ENCODE measurements at regions not wholly inside any gene's neighbourhood (a gene's known extent, or its start where the extent isn't known, plus 50 kb on each side); places are given as distances from the start of the nearest gene placed in this dataset.

GRCh38 chr6:91114123-91114708 lies 527.3 kb upstream of the MAP3K7 start:
- TF ChIP-seq CTCF (IDR thresholded peaks at IDR 0.05) = no peak
- H3K27me3 ChIP-seq (ENCODE audit: insufficient read depth in 3 of 3, low read length in 2 of 3) = peaks cover 0 to 2% (median 0%) of the 10 kb centered on the region in 3 donors
- DNase-seq = no peak
- H3K9me3 ChIP-seq = no peaks in the 10 kb centered on the region
- no peak overlapping the region for H3K4me3 ChIP-seq
- 86 to 96% (median 95%) methylated on average over 2 of the region's 2 CpGs for WGBS, 3 donors
- H3K4me1 ChIP-seq = no peaks in the 10 kb centered on the region
- no peaks in the 10 kb centered on the region for H3K36me3 ChIP-seq (ENCODE audit: insufficient read depth in 1 of 2, low read depth in 1 of 2)
- ATAC-seq = no peak
- H3K27ac ChIP-seq = no peak overlapping the region
- intact Hi-C loops (cut with DNase I) = no loop called here

- no peaks in the 10 kb centered on the region for H3K27me3 ChIP-seq (ENCODE audit: insufficient read depth in 3 of 3, low read length in 2 of 3)
- WGBS, 3 donors = 77 to 82% (median 78%) methylated on average over 2 of the region's 2 CpGs
- TF ChIP-seq CTCF (IDR thresholded peaks at IDR 0.05) = no peak
- no peaks in the 10 kb centered on the region for H3K9me3 ChIP-seq
- H3K4me3 ChIP-seq = no peak overlapping the region
- no peaks in the 10 kb centered on the region for H3K4me1 ChIP-seq
- intact Hi-C loops (cut with DNase I) = no loop called here
- no peak for DNase-seq
- no peak overlapping the region for H3K27ac ChIP-seq
- H3K36me3 ChIP-seq (ENCODE audit: insufficient read depth in 1 of 2, low read depth in 1 of 2) = no peaks in the 10 kb centered on the region
- ATAC-seq = no peak
Measured at GRCh38 chr6:91106083-91106482, 519.2 kb upstream of the MAP3K7 start.

GRCh38 chr6:91105532-91105931 lies 518.7 kb upstream of the MAP3K7 start:
- Histone ChIP-seq H3K27ac (no peak overlapping the region), H3K4me1 (no peaks in the 10 kb centered on the region), H3K36me3 (ENCODE audit: insufficient read depth in 1 of 2, low read depth in 1 of 2) (no peaks in the 10 kb centered on the region), H3K9me3 (no peaks in the 10 kb centered on the region), H3K4me3 (no peak overlapping the region), H3K27me3 (ENCODE audit: insufficient read depth in 3 of 3, low read length in 2 of 3) (no peaks in the 10 kb centered on the region)
- TF ChIP-seq CTCF (IDR thresholded peaks at IDR 0.05) = no peak
- intact Hi-C loops (cut with DNase I) = no loop called here
- ATAC-seq = no peak
- DNase-seq = no peak

- DNase-seq (no peak), ATAC-seq (no peak)
- 50 to 79% (median 59%) methylated on average over 1 of the region's 1 CpG for WGBS, 3 donors
- H3K36me3 ChIP-seq (ENCODE audit: insufficient read depth in 1 of 2, low read depth in 1 of 2) = no peaks in the 10 kb centered on the region
- TF ChIP-seq CTCF (IDR thresholded peaks at IDR 0.05) = no peak
- intact Hi-C loops (cut with DNase I) = no loop called here
- no peak overlapping the region for H3K27ac ChIP-seq
- no peak overlapping the region for H3K4me3 ChIP-seq
- H3K27me3 ChIP-seq (ENCODE audit: insufficient read depth in 3 of 3, low read length in 2 of 3) = no peaks in the 10 kb centered on the region
- no peaks in the 10 kb centered on the region for H3K9me3 ChIP-seq
- no peaks in the 10 kb centered on the region for H3K4me1 ChIP-seq
Measured at GRCh38 chr6:91099479-91099878, 512.6 kb upstream of the MAP3K7 start.

- intact Hi-C loops (cut with DNase I) = no loop called here
- Histone ChIP-seq H3K9me3 (no peaks in the 10 kb centered on the region), H3K4me3 (no peak overlapping the region), H3K27ac (no peak overlapping the region), H3K4me1 (no peaks in the 10 kb centered on the region), H3K27me3 (ENCODE audit: insufficient read depth in 3 of 3, low read length in 2 of 3) (no peaks in the 10 kb centered on the region), H3K36me3 (ENCODE audit: insufficient read depth in 1 of 2, low read depth in 1 of 2) (no peaks in the 10 kb centered on the region)
- TF ChIP-seq CTCF (IDR thresholded peaks at IDR 0.05) = no peak
- 39 to 42% (median 41%) methylated on average over 5 of the region's 5 CpGs for WGBS, 3 donors
- no peak for DNase-seq
- ATAC-seq = no peak
Measured at GRCh38 chr6:91098006-91098405, 511.1 kb upstream of the MAP3K7 start.
